ENCODE measurements at regions not wholly inside any gene's neighbourhood (a gene's known extent, or its start where the extent isn't known, plus 50 kb on each side); places are given as distances from the start of the nearest gene placed in this dataset.

DNA sequence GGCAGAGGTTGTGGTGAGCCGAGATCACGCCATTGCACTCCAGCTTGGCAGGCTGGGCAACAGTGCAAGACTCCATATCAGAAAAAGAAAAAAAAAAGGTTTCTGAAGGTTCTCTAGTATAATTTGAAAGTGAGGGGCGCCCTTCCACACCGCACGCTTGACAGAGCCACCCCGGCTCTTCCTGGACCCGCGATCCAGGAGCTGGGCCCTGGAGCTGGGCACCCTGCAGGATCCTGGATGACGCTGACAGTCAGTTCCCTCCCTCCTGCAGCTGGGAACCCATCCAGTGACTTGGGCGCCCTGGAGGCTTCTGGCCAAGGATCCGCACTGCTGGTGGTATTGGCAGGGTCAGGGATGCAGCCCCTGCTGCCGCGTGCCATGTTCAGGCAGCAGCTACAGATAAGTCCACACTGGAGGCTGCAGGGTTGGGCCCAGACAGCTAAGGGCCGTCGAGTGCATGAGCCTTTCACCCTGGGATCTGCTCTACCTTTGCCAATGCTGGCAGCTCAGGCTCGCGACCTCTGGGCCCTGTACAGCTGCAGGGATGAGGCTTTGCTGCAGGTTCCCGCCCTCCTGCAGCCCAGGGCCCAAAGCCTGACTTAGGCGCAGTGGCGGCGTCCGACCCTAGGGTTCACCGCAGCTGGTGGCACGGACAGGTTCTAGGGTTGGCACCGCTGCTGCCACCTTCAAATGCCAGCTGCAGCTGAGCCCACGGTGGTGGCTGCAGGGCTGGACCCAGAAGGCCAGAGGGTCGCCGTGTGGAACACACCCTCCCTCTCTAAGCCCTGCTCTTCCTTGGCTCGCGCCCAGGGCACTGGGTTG lies 110.2 kb downstream of the OR13A1 start:
- no peak for TF ChIP-seq POLR2A (IDR thresholded peaks at IDR 0.05)
- TF ChIP-seq, protein P1, sequence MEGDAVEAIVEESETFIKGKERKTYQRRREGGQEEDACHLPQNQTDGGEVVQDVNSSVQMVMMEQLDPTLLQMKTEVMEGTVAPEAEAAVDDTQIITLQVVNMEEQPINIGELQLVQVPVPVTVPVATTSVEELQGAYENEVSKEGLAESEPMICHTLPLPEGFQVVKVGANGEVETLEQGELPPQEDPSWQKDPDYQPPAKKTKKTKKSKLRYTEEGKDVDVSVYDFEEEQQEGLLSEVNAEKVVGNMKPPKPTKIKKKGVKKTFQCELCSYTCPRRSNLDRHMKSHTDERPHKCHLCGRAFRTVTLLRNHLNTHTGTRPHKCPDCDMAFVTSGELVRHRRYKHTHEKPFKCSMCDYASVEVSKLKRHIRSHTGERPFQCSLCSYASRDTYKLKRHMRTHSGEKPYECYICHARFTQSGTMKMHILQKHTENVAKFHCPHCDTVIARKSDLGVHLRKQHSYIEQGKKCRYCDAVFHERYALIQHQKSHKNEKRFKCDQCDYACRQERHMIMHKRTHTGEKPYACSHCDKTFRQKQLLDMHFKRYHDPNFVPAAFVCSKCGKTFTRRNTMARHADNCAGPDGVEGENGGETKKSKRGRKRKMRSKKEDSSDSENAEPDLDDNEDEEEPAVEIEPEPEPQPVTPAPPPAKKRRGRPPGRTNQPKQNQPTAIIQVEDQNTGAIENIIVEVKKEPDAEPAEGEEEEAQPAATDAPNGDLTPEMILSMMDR (IDR thresholded peaks at IDR 0.05) = no peak
